ENCODE measurements at regions not wholly inside any gene's neighbourhood (a gene's known extent, or its start where the extent isn't known, plus 50 kb on each side); places are given as distances from the start of the nearest gene placed in this dataset.
"Not testable (repeated sequence)": the region's sequence is repeated elsewhere in the genome, so short reads cannot be mapped to it uniquely, and the experiment has no call there.

- ATAC-seq (no peak), DNase-seq (no peak)
- Mint-ChIP-seq H3K27me3 (peaks cover 3% of the 10 kb centered on the region), H3K4me1 (no peaks in the 10 kb centered on the region), H3K36me3 (no peaks in the 10 kb centered on the region), H3K27ac (no peak overlapping the region), H3K9me3 (ENCODE audit: low read depth) (peaks cover 2% of the 10 kb centered on the region), H3K4me3 (no peak overlapping the region)
- CTCF ChIA-PET: no interaction called here
Observed at GRCh38 chr15:87557881-87558280, 698.7 kb downstream of the NTRK3 start.

DNA sequence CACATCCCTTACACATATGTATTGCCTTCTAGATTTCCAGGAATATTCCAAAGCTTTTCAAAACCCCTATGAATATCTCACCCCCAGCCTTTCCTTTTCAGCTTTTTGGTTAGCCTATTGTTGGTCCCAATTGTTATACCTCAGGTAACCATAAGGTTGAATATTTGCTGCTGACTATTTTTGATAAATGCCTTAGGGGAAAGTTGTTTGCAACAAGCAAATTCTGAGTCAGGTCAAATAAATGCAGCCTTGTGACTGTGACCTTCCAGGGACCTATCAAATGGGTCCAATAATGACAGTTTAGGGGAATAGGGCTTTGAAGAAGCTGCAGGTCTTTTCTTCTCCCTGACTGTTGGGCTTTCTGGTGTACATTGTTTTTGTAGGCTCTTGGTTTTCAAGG is 699.7 kb downstream of the NTRK3 start:
- no peak overlapping the region for H3K27ac Mint-ChIP-seq
- H3K9me3 Mint-ChIP-seq (ENCODE audit: low read depth): peaks cover 2% of the 10 kb centered on the region
- H3K4me1 Mint-ChIP-seq: no peaks in the 10 kb centered on the region
- DNase-seq (no peak), ATAC-seq (no peak)
- H3K36me3 Mint-ChIP-seq: no peaks in the 10 kb centered on the region
- no peak overlapping the region for H3K4me3 Mint-ChIP-seq
- H3K27me3 Mint-ChIP-seq: no peaks in the 10 kb centered on the region
- CTCF ChIA-PET: no interaction called here

DNA sequence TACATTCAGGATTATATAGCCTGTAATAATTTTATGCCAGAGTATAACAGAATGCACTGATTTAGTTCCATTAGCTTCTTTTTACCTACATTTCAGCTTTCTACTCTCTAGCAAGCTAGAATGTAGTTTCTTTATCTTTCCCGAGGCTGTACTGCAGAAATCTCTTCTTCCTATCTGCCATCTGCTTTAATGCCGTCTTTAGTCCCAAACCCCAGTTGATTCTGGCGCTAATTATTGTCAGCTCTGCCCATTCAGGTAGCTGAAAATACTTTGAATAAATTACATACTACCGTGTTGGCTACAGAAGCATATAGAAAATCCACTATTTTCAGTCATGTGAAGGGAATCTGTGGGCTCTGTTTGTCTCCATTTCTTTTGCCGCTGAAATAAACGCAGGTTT is 706.7 kb downstream of the NTRK3 start:
- no peaks in the 10 kb centered on the region for H3K27me3 Mint-ChIP-seq

DNA sequence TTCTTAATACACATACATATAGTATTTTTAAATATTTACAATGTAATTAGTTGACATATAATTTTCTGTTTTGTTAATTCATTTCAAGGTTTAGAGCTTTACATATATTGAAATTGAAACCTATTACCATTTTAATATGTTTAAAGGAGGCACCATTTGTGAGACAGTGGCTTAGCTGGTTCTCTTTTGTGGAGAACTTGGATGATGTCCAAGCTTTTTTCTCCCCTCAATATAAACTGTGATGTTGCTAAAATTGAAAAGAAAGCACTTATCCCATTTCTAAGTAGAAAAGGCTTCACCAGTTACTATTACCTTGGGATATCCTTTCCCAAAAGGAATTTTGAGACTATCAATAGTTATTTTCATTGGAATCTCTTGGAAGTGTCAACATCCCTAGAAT is 707.2 kb downstream of the NTRK3 start:
- no peaks in the 10 kb centered on the region for H3K9me3 Mint-ChIP-seq (ENCODE audit: low read depth)

More for the DNA sequence above, 706.7 kb downstream of the NTRK3 start:
- no peak for ATAC-seq
- no peak for DNase-seq
- Mint-ChIP-seq H3K4me1 (no peaks in the 10 kb centered on the region), H3K27ac (no peak overlapping the region), H3K4me3 (no peak overlapping the region), H3K36me3 (no peaks in the 10 kb centered on the region), H3K9me3 (ENCODE audit: low read depth) (no peaks in the 10 kb centered on the region)
- CTCF ChIA-PET: no interaction called here

DNA sequence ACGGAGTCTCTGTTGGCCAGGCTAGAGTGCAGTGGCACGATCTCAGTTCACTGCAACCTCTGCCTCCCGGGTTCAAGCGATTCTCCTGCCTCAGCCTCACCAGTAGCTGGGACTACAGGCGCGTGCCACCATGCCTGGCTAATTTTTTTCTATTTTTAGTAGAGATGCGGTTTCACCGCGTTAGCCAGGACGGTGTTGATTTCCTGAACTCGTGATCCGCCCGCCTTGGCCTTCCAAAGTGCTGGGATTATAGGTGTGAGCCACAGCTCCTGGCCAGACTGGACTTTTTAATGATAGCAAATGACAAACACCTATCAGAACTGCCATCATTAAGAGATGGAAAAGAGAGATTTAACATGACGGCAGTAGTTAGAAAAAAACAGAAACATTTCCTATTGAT is 707.9 kb downstream of the NTRK3 start:
- DNase-seq; H3K9me3 Mint-ChIP-seq (ENCODE audit: low read depth); H3K4me3 Mint-ChIP-seq; H3K27ac Mint-ChIP-seq; ATAC-seq; H3K36me3 Mint-ChIP-seq; H3K27me3 Mint-ChIP-seq; CTCF ChIA-PET; H3K4me1 Mint-ChIP-seq: not testable (repeated sequence)

More for the DNA sequence above, 707.2 kb downstream of the NTRK3 start:
- Mint-ChIP-seq H3K4me1 (no peaks in the 10 kb centered on the region), H3K27ac (no peak overlapping the region), H3K27me3 (no peaks in the 10 kb centered on the region), H3K36me3 (no peaks in the 10 kb centered on the region), H3K4me3 (no peak overlapping the region)
- no peak for DNase-seq
- CTCF ChIA-PET: no interaction called here
- ATAC-seq: no peak

DNA sequence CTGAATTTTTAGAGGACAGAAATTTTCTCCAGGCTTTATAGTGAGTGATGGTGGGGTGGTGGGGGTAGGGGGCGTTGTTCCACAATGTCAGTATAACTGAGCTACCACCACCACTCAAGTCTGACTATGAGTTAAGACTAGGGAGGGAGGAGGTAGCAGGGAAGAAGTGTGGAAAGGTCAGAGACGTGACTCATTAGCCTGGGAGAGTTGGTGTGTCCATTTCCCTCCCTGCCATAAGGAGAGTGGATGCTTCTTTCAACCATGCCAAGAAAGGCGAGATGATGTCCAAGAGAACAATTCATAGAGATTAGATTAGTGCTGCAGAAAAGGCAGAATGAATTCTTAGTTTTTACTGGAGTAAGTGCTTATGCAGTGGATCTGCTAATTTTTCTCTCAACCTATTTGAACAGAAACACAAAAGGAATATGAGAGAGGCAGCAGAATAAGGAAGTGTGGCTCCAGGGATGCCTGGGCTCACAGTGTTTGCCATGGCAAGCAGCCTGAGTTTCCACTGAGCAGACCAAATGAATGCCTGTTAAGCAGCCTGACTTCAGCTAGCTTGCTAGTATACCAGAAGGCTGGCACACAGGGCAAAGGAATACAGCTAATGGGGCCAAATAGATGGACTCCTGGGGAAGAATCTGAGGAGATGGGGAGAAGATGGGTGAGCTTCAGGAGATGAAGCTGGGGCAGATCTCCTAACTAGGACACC is 708.9 kb downstream of the NTRK3 start:
- ATAC-seq (no peak), DNase-seq (no peak)
- no peaks in the 10 kb centered on the region for H3K4me1 Mint-ChIP-seq
- H3K36me3 Mint-ChIP-seq: no peaks in the 10 kb centered on the region
- no peaks in the 10 kb centered on the region for H3K27me3 Mint-ChIP-seq
- H3K4me3 Mint-ChIP-seq: no peak overlapping the region
- no peak overlapping the region for H3K27ac Mint-ChIP-seq
- no peaks in the 10 kb centered on the region for H3K9me3 Mint-ChIP-seq (ENCODE audit: low read depth)
- CTCF ChIA-PET: no interaction called here

GRCh38 chr15:87538327-87538834 is 718.2 kb downstream of the NTRK3 start:
- no peak for ATAC-seq
- peaks cover 6% of the 10 kb centered on the region for H3K9me3 Mint-ChIP-seq (ENCODE audit: low read depth)
- CTCF ChIA-PET: no interaction called here

GRCh38 chr15:87537295-87537694 is 719.2 kb downstream of the NTRK3 start:
- Mint-ChIP-seq H3K9me3 (ENCODE audit: low read depth) (peaks cover 6% of the 10 kb centered on the region), H3K4me1 (no peaks in the 10 kb centered on the region), H3K4me3 (no peak overlapping the region), H3K27me3 (no peaks in the 10 kb centered on the region), H3K36me3 (no peaks in the 10 kb centered on the region), H3K27ac (no peak overlapping the region)
- no peak for ATAC-seq
- CTCF ChIA-PET: no interaction called here
- no peak for DNase-seq

More at GRCh38 chr15:87538327-87538834, 718.2 kb downstream of the NTRK3 start:
- no peak for DNase-seq
- Mint-ChIP-seq H3K4me1 (no peaks in the 10 kb centered on the region), H3K4me3 (no peak overlapping the region), H3K27me3 (no peaks in the 10 kb centered on the region), H3K27ac (no peak overlapping the region), H3K36me3 (no peaks in the 10 kb centered on the region)

GRCh38 chr15:87533637-87534036 is 722.9 kb downstream of the NTRK3 start:
- H3K4me3 Mint-ChIP-seq; DNase-seq; H3K36me3 Mint-ChIP-seq; ATAC-seq; H3K27ac Mint-ChIP-seq; H3K9me3 Mint-ChIP-seq (ENCODE audit: low read depth); CTCF ChIA-PET; H3K4me1 Mint-ChIP-seq; H3K27me3 Mint-ChIP-seq: not testable (repeated sequence)

DNA sequence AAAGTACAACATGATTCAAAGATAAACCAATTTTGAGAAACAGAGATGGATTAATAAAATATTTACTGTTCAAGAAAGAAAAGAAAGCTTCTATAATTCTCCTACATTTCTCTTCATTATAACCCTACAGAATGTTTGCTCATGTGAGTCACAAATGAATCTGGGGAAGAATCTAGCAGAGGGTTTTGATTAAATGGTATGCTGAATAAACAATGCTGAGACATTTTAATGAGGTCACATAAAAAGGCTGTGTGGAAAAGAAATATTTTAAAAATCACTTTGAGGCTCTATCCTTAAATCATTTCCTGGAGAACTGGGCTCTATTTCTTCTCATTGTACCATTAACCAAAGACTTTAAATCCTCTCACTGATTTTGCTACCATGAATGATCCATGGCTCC is 727.7 kb downstream of the NTRK3 start:
- Mint-ChIP-seq H3K36me3 (no peaks in the 10 kb centered on the region), H3K27ac (no peak overlapping the region), H3K9me3 (ENCODE audit: low read depth) (peaks cover 13% of the 10 kb centered on the region), H3K4me3 (no peak overlapping the region), H3K27me3 (no peaks in the 10 kb centered on the region), H3K4me1 (no peaks in the 10 kb centered on the region)
- CTCF ChIA-PET: no interaction called here
- ATAC-seq (no peak), DNase-seq (no peak)

- Mint-ChIP-seq H3K4me1 (no peaks in the 10 kb centered on the region), H3K27me3 (no peaks in the 10 kb centered on the region), H3K9me3 (ENCODE audit: low read depth) (peaks cover 10% of the 10 kb centered on the region), H3K4me3 (no peak overlapping the region), H3K27ac (no peak overlapping the region), H3K36me3 (no peaks in the 10 kb centered on the region)
- ATAC-seq: no peak
- DNase-seq: no peak
- CTCF ChIA-PET: no interaction called here
Observed at GRCh38 chr15:87527875-87528274, 728.7 kb downstream of the NTRK3 start.

DNA sequence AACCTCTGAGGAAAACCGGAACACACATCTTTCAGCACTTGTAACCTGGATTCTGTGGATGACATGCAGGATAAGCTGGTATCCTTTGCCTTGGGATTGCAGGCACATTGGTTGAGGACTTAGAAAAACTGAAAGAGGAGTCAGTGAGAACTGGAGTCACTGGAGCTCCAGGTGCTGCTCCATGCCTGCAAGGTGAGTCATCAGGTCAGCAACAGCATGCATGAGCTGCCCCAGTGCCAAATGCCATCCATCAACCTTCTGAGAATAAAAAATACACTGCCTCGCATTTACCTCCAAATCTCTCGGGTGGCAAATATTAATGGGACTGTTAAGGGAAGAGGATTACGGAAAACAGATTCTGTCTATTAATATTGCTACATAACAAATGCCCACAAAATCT is 729.1 kb downstream of the NTRK3 start:
- H3K36me3 Mint-ChIP-seq: no peaks in the 10 kb centered on the region
- DNase-seq (no peak), ATAC-seq (no peak)
- no peaks in the 10 kb centered on the region for H3K4me1 Mint-ChIP-seq
- no peak overlapping the region for H3K27ac Mint-ChIP-seq
- CTCF ChIA-PET: no interaction called here
- H3K9me3 Mint-ChIP-seq (ENCODE audit: low read depth): peaks cover 10% of the 10 kb centered on the region
- no peaks in the 10 kb centered on the region for H3K27me3 Mint-ChIP-seq
- H3K4me3 Mint-ChIP-seq: no peak overlapping the region

- CTCF ChIA-PET: no interaction called here
- Mint-ChIP-seq H3K4me3 (no peak overlapping the region), H3K9me3 (ENCODE audit: low read depth) (peaks cover 10% of the 10 kb centered on the region), H3K4me1 (no peaks in the 10 kb centered on the region), H3K27ac (no peak overlapping the region), H3K36me3 (no peaks in the 10 kb centered on the region), H3K27me3 (no peaks in the 10 kb centered on the region)
- ATAC-seq: no peak
- DNase-seq: no peak
Observed at GRCh38 chr15:87523516-87523915, 733.0 kb downstream of the NTRK3 start.

- Mint-ChIP-seq H3K4me1 (no peaks in the 10 kb centered on the region), H3K27me3 (no peaks in the 10 kb centered on the region), H3K4me3 (no peak overlapping the region), H3K36me3 (no peaks in the 10 kb centered on the region), H3K9me3 (ENCODE audit: low read depth) (peaks cover 10% of the 10 kb centered on the region), H3K27ac (no peak overlapping the region)
- CTCF ChIA-PET: no interaction called here
- ATAC-seq (no peak), DNase-seq (no peak)
Observed at GRCh38 chr15:87522997-87523396, 733.5 kb downstream of the NTRK3 start.

GRCh38 chr15:87518957-87519356 is 737.6 kb downstream of the NTRK3 start:
- H3K4me1 Mint-ChIP-seq: no peaks in the 10 kb centered on the region
- no peaks in the 10 kb centered on the region for H3K36me3 Mint-ChIP-seq
- no peak for ATAC-seq
- H3K4me3 Mint-ChIP-seq: no peak overlapping the region
- CTCF ChIA-PET: no interaction called here
- H3K27ac Mint-ChIP-seq: no peak overlapping the region
- no peak for DNase-seq
- no peaks in the 10 kb centered on the region for H3K9me3 Mint-ChIP-seq (ENCODE audit: low read depth)
- no peaks in the 10 kb centered on the region for H3K27me3 Mint-ChIP-seq
